Liver (tissue), 8 donors: ENCODE measurements at regions not wholly inside any gene's neighbourhood (a gene's known extent, or its start where the extent isn't known, plus 50 kb on each side); places are given as distances from the start of the nearest gene placed in this dataset.

Experiments used
- DNase-seq: peaks from one replicate; pipeline ENCODE4 v3.0.0-alpha.2; 2017; ENCODE audit warnings: low spot score
- H3K27ac ChIP-seq, 2 donors: one replicate each; pipeline ENCODE4 v1.7.0; 2013; ENCODE audit warnings: inconsistent platforms in 2 of 2, low read length in 2 of 2, control low read depth in 1 of 2, low read depth in 1 of 2, mild to moderate bottlenecking in 1 of 2
- H3K27me3 ChIP-seq, 4 donors: one replicate each; pipeline versions ENCODE4 v1.6.1 to v1.7.0; 2013; ENCODE audit warnings: low read length in 3 of 4, inconsistent platforms in 1 of 4, mild to moderate bottlenecking in 1 of 4, moderate library complexity in 1 of 4; ENCODE audit not compliant: control insufficient read depth in 4 of 4, insufficient read depth in 4 of 4
- H3K36me3 ChIP-seq, 4 donors: one replicate each; pipeline versions ENCODE4 v1.6.1 to v1.7.0; 2013; ENCODE audit warnings: low read length in 3 of 4, mild to moderate bottlenecking in 3 of 4, low read depth in 1 of 4, moderate library complexity in 1 of 4; ENCODE audit not compliant: control insufficient read depth in 4 of 4, insufficient read depth in 3 of 4
- H3K4me1 ChIP-seq, 4 donors: one replicate each; pipeline versions ENCODE4 v1.6.1 to v1.7.0; 2013; ENCODE audit warnings: low read length in 3 of 4, mild to moderate bottlenecking in 3 of 4, moderate library complexity in 1 of 4; ENCODE audit not compliant: control insufficient read depth in 4 of 4, insufficient read depth in 4 of 4
- H3K4me3 ChIP-seq, 3 donors: one replicate each; pipeline versions ENCODE4 v1.6.1 to v1.7.0; 2013; ENCODE audit warnings: low read length in 3 of 3, control low read depth in 1 of 3, low read depth in 1 of 3, mild to moderate bottlenecking in 1 of 3
- H3K9ac ChIP-seq, 2 donors: one replicate each; pipeline ENCODE4 v1.7.0; 2013; ENCODE audit warnings: low read length in 2 of 2, mild to moderate bottlenecking in 2 of 2, moderate library complexity in 2 of 2, control low read depth in 1 of 2, low read depth in 1 of 2
- H3K9me3 ChIP-seq, 4 donors: one replicate each; pipeline versions ENCODE4 v1.6.1 to v1.7.0; 2013; ENCODE audit warnings: low read length in 3 of 4; ENCODE audit not compliant: control insufficient read depth in 4 of 4
- ATF3 ChIP-seq: IDR thresholded peaks from 2 replicates; pipeline ENCODE4 v1.6.1; 2016; ENCODE audit warnings: antibody characterized with exemption
- CTCF ChIP-seq: fragments of 150-350 bp; IDR thresholded peaks from 2 replicates; pipeline ENCODE4 v1.5.1; 2017; ENCODE audit warnings: improper control_type of control experiment, low read depth, low read length; ENCODE audit not compliant: missing input control
- EGR1 ChIP-seq, 2 donors: IDR thresholded peaks; 2 replicates each; pipeline ENCODE4 v1.6.1; 2016 to 2018; ENCODE audit warnings: antibody characterized with exemption in 2 of 2, low read depth in 2 of 2
- FOXA1 ChIP-seq: IDR thresholded peaks from 2 replicates; pipeline ENCODE4 v1.6.1; 2016; ENCODE audit warnings: antibody characterized with exemption
- FOXA2 ChIP-seq: IDR thresholded peaks from 2 replicates; pipeline ENCODE4 v1.6.1; 2016; ENCODE audit warnings: antibody characterized with exemption
- GABPA ChIP-seq, 2 donors: IDR thresholded peaks in 1 of 2; conservative IDR thresholded peaks in 1 of 2; 2 replicates each; pipeline ENCODE4 v1.6.1; 2016; ENCODE audit warnings: antibody characterized with exemption in 2 of 2, mild to moderate bottlenecking in 1 of 2, moderate library complexity in 1 of 2
- HNF4A ChIP-seq, 2 donors: conservative IDR thresholded peaks; 2 replicates each; pipeline ENCODE4 v1.6.1; 2016; ENCODE audit warnings: antibody characterized with exemption in 2 of 2, mild to moderate bottlenecking in 2 of 2
- HNF4G ChIP-seq: IDR thresholded peaks from 2 replicates; pipeline ENCODE4 v1.6.1; 2016; ENCODE audit warnings: antibody characterized with exemption
- JUND ChIP-seq, 2 donors: IDR thresholded peaks; 2 replicates each; pipeline ENCODE4 v1.6.1; 2016; ENCODE audit warnings: antibody characterized with exemption in 2 of 2
- MAX ChIP-seq: IDR thresholded peaks from 2 replicates; pipeline ENCODE4 v1.6.1; 2016; ENCODE audit warnings: antibody characterized with exemption
- NR2F2 ChIP-seq: IDR thresholded peaks from 2 replicates; pipeline ENCODE4 v1.6.1; 2016; ENCODE audit warnings: antibody characterized with exemption
- RAD21 ChIP-seq, 2 donors: IDR thresholded peaks; 2 replicates each; pipeline ENCODE4 v1.6.1; 2016; ENCODE audit warnings: antibody characterized with exemption in 2 of 2, mild to moderate bottlenecking in 2 of 2
- REST ChIP-seq: IDR thresholded peaks from 2 replicates; pipeline ENCODE4 v1.6.1; 2016; ENCODE audit warnings: antibody characterized with exemption, mild to moderate bottlenecking
- RXRA ChIP-seq, 2 donors: IDR thresholded peaks; 2 replicates each; pipeline ENCODE4 v1.6.1; 2017 to 2018; ENCODE audit warnings: antibody characterized with exemption in 2 of 2, mild to moderate bottlenecking in 1 of 2
- SP1 ChIP-seq: IDR thresholded peaks from 2 replicates; pipeline ENCODE4 v1.6.1; 2018; ENCODE audit warnings: antibody characterized with exemption, mild to moderate bottlenecking
- TAF1 ChIP-seq: conservative IDR thresholded peaks from 2 replicates; pipeline ENCODE4 v1.6.1; 2016; ENCODE audit warnings: antibody characterized with exemption, mild to moderate bottlenecking
- YY1 ChIP-seq: IDR thresholded peaks from 2 replicates; pipeline ENCODE4 v1.6.1; 2016; ENCODE audit warnings: antibody characterized with exemption, mild to moderate bottlenecking
- ZBTB33 ChIP-seq: IDR thresholded peaks from 2 replicates; pipeline ENCODE4 v1.6.1; 2016; ENCODE audit warnings: antibody characterized with exemption
- WGBS: extraction: QIAGEN DNeasy Blood & Tissue Kit; methylation state at CpG from one replicate; pipeline ENCODE4 v1.1.7; 2013; 5-methylcytosine and 5-hydroxymethylcytosine counted together
- donor health status: healthy.
- donor health status: healthy.
- donor health status: healthy.
- donor health status: healthy.
- donor health status: healthy.

- TF ChIP-seq ATF3: no peak
- TF ChIP-seq FOXA1: no peak
- no peak for TF ChIP-seq RAD21 (IDR thresholded peaks at IDR 0.05)
- TF ChIP-seq EGR1 (IDR thresholded peaks at IDR 0.05; ENCODE audit: low read depth in 2 of 2): no peak
- TF ChIP-seq FOXA2: no peak
- no peak for TF ChIP-seq ZBTB33
- TF ChIP-seq JUND (IDR thresholded peaks at IDR 0.05): no peak
- TF ChIP-seq RXRA (IDR thresholded peaks at IDR 0.05): no peak
Observed at GRCh38 chr4:120352739-120353138, 286.1 kb upstream of the MAD2L1 start (continued).

GRCh38 chr4:120348948-120349347 is 282.3 kb upstream of the MAD2L1 start:
- H3K9ac ChIP-seq: no peak overlapping the region
- no peak overlapping the region for H3K4me3 ChIP-seq
- TF ChIP-seq FOXA2: no peak
- WGBS: 81% methylated on average over 1 of the region's 1 CpG
- H3K4me1 ChIP-seq: no peaks in the 10 kb centered on the region
- no peaks in the 10 kb centered on the region for H3K36me3 ChIP-seq
- no peak overlapping the region for H3K27ac ChIP-seq
- no peak for DNase-seq
- no peaks in the 10 kb centered on the region for H3K27me3 ChIP-seq
- H3K9me3 ChIP-seq: no peaks in the 10 kb centered on the region

GRCh38 chr4:120348521-120348920 is 281.9 kb upstream of the MAD2L1 start:
- H3K27me3 ChIP-seq: no peaks in the 10 kb centered on the region
- no peak for DNase-seq
- H3K36me3 ChIP-seq: no peaks in the 10 kb centered on the region
- no peak overlapping the region for H3K9ac ChIP-seq
- WGBS: 18% methylated on average over 2 of the region's 2 CpGs
- no peak overlapping the region for H3K27ac ChIP-seq
- no peak overlapping the region for H3K4me3 ChIP-seq
- TF ChIP-seq SP1 (no peak), CTCF (no peak), HNF4A (conservative IDR thresholded peaks at IDR 0.05) (no peak), MAX (no peak), FOXA1 (no peak), GABPA (IDR thresholded peaks at IDR 0.05 in 1 of 2, conservative IDR thresholded peaks at IDR 0.05 in 1 of 2) (no peak), NR2F2 (no peak), TAF1 (no peak), ATF3 (no peak), ZBTB33 (no peak), EGR1 (IDR thresholded peaks at IDR 0.05; ENCODE audit: low read depth in 2 of 2) (no peak), FOXA2 (no peak), YY1 (no peak), RXRA (IDR thresholded peaks at IDR 0.05) (no peak), REST (no peak), JUND (IDR thresholded peaks at IDR 0.05) (no peak), HNF4G (no peak)
- H3K9me3 ChIP-seq: no peaks in the 10 kb centered on the region
- no peaks in the 10 kb centered on the region for H3K4me1 ChIP-seq
